BLaER1 treated with 17β-estradiol and CSF1 and Interleukin-3, amounts not matched to agents 10 nM and 100 nM (cell line): ENCODE measurements at regions not wholly inside any gene's neighbourhood (a gene's known extent, or its start where the extent isn't known, plus 50 kb on each side); places are given as distances from the start of the nearest gene placed in this dataset.
A peak's percentile ranks its signal among the peaks of the same experiment; 100 is the strongest.
"Not testable (repeated sequence)": the region's sequence is repeated elsewhere in the genome, so short reads cannot be mapped to it uniquely, and the experiment has no call there.

Experiments used
- H3K27ac ChIP-seq, 11 experiments: shearing (Covaris generic); formaldehyde crosslinking; 2 replicates each; pipeline ENCODE4 v1.8.1; 2022
- H3K27me3 ChIP-seq, 11 experiments: shearing (Covaris generic); formaldehyde crosslinking; 2 replicates each; pipeline ENCODE4 v1.8.1; 2022
- H3K36me3 ChIP-seq, 11 experiments: shearing (Covaris generic); formaldehyde crosslinking; 2 replicates each; pipeline ENCODE4 v1.8.1; 2022
- H3K4me1 ChIP-seq, 10 experiments: shearing (Covaris generic); formaldehyde crosslinking; 2 replicates each; pipeline ENCODE4 v1.8.1; 2022
- H3K4me2 ChIP-seq, 11 experiments: shearing (Covaris generic); formaldehyde crosslinking; 2 replicates each; pipeline ENCODE4 v1.8.1; 2022
- H3K4me3 ChIP-seq, 10 experiments: shearing (Covaris generic); formaldehyde crosslinking; 2 replicates each; pipeline ENCODE4 v1.8.1; 2022
- H3K9ac ChIP-seq, 11 experiments: shearing (Covaris generic); formaldehyde crosslinking; 2 replicates each; pipeline ENCODE4 v1.8.1; 2022
- H3K9me3 ChIP-seq, 11 experiments: shearing (Covaris generic); formaldehyde crosslinking; replicated peaks in 1 of 11; 2 replicates each; pipeline ENCODE4 v1.8.1; 2022
- H4K20me1 ChIP-seq, 11 experiments: shearing (Covaris generic); formaldehyde crosslinking; 2 replicates each; pipeline ENCODE4 v1.8.1; 2022
- Cebpa-rat ChIP-seq, 11 experiments: shearing (Covaris generic); IDR thresholded peaks; 2 replicates each; pipeline ENCODE4 v1.8.1; 2022

- Histone ChIP-seq H3K36me3 (no peaks in the 10 kb centered on the region), H3K27me3 (no peaks in the 10 kb centered on the region), H3K4me3 (no peak overlapping the region), H4K20me1 (no peaks in the 10 kb centered on the region), H3K9ac (no peak overlapping the region), H3K27ac (no peak overlapping the region), H3K4me2 (no peak overlapping the region), H3K9me3 (peaks cover 5 to 11% (median 8%) of the 10 kb centered on the region in 11 experiments; a peak in 21 of 22 replicates), H3K4me1 (peaks cover 0 to 19% (median 10%) of the 10 kb centered on the region in 10 experiments; a peak in 15 of 20 replicates)
- TF ChIP-seq Cebpa-rat (IDR thresholded peaks at IDR 0.05) = no peak
Measured at GRCh38 chr1:94753171-94753972, 66.8 kb upstream of the SLC44A3 start.

GRCh38 chr1:94751483-94751882 lies 68.7 kb upstream of the SLC44A3 start:
- not testable (repeated sequence) for H3K9ac ChIP-seq, H3K4me2 ChIP-seq, H3K27ac ChIP-seq, H3K36me3 ChIP-seq, H4K20me1 ChIP-seq, H3K4me3 ChIP-seq, H3K27me3 ChIP-seq
- Histone ChIP-seq H3K9me3 (peaks cover 5 to 11% (median 8%) of the 10 kb centered on the region in 11 experiments), H3K4me1 (peaks cover 0 to 23% (median 11%) of the 10 kb centered on the region in 10 experiments; a peak in 15 of 20 replicates)

GRCh38 chr1:94746635-94747525 lies 73.3 kb upstream of the SLC44A3 start:
- H3K9me3 ChIP-seq = peaks cover 5 to 11% (median 8%) of the 10 kb centered on the region in 11 experiments
- no peak overlapping the region for H3K27ac ChIP-seq
- no peak overlapping the region for H3K4me3 ChIP-seq
- no peak overlapping the region for H3K9ac ChIP-seq
- peaks cover 0 to 18% (median 8%) of the 10 kb centered on the region in 10 experiments; a peak in 15 of 20 replicates for H3K4me1 ChIP-seq
- no peak for TF ChIP-seq Cebpa-rat (IDR thresholded peaks at IDR 0.05)
- H3K27me3 ChIP-seq = no peaks in the 10 kb centered on the region
- peak overlapping the region in 2 of 11 experiments; percentile 15 to 17; a peak in 1 of 22 replicates for H3K4me2 ChIP-seq
- H3K36me3 ChIP-seq = no peaks in the 10 kb centered on the region
- H4K20me1 ChIP-seq = no peaks in the 10 kb centered on the region

GRCh38 chr1:94745742-94746141 lies 74.4 kb upstream of the SLC44A3 start:
- Histone ChIP-seq H3K27ac (no peak overlapping the region), H3K4me2 (no peak overlapping the region)
- no peak for TF ChIP-seq Cebpa-rat (IDR thresholded peaks at IDR 0.05)

GRCh38 chr1:94743862-94744261 lies 76.3 kb upstream of the SLC44A3 start:
- Histone ChIP-seq H3K36me3 (no peaks in the 10 kb centered on the region), H3K4me3 (no peak overlapping the region), H3K4me1 (peaks cover 0 to 48% (median 21%) of the 10 kb centered on the region in 10 experiments; a peak in 15 of 20 replicates), H4K20me1 (no peaks in the 10 kb centered on the region), H3K9me3 (peaks cover 0 to 2% (median 0%) of the 10 kb centered on the region in 11 experiments; a peak in 2 of 22 replicates), H3K4me2 (no peak overlapping the region), H3K9ac (no peak overlapping the region), H3K27me3 (no peaks in the 10 kb centered on the region), H3K27ac (no peak overlapping the region)
- TF ChIP-seq Cebpa-rat (IDR thresholded peaks at IDR 0.05) = no peak

More at GRCh38 chr1:94745742-94746141, 74.4 kb upstream of the SLC44A3 start:
- H4K20me1 ChIP-seq = no peaks in the 10 kb centered on the region
- H3K36me3 ChIP-seq = no peaks in the 10 kb centered on the region
- H3K4me1 ChIP-seq = peaks cover 0 to 29% (median 16%) of the 10 kb centered on the region in 10 experiments; a peak in 15 of 20 replicates
- H3K9me3 ChIP-seq = peaks cover 5 to 11% (median 8%) of the 10 kb centered on the region in 11 experiments
- no peak overlapping the region for H3K4me3 ChIP-seq
- no peak overlapping the region for H3K9ac ChIP-seq
- H3K27me3 ChIP-seq = no peaks in the 10 kb centered on the region

GRCh38 chr1:94741996-94742395 lies 78.2 kb upstream of the SLC44A3 start:
- peak overlapping the region in 2 of 11 experiments; percentile 21 to 38; a peak in 2 of 22 replicates for H3K27ac ChIP-seq
- 0 out of 22 replicates have a peak overlapping the region, but pooled peaks of 1 of the 11 experiments have one; percentile 1 for H3K9ac ChIP-seq

GRCh38 chr1:94741510-94741909 lies 78.6 kb upstream of the SLC44A3 start:
- no peaks in the 10 kb centered on the region for H3K36me3 ChIP-seq
- no peak for TF ChIP-seq Cebpa-rat (IDR thresholded peaks at IDR 0.05)
- no peaks in the 10 kb centered on the region for H3K27me3 ChIP-seq
- no peaks in the 10 kb centered on the region for H4K20me1 ChIP-seq
- H3K4me1 ChIP-seq = peaks cover 14 to 61% (median 36%) of the 10 kb centered on the region in 10 experiments
- no peaks in the 10 kb centered on the region for H3K9me3 ChIP-seq
- H3K9ac ChIP-seq = no peak overlapping the region
- H3K4me2 ChIP-seq = peak overlapping the region in 9 of 11 experiments; percentile 6 to 80 (median 65); a peak in 15 of 22 replicates
- H3K27ac ChIP-seq = peak overlapping the region in 2 of 11 experiments; percentile 21 to 38; a peak in 2 of 22 replicates
- peak overlapping the region in 2 of 10 experiments; percentile 1 to 17; a peak in 3 of 20 replicates for H3K4me3 ChIP-seq

More at GRCh38 chr1:94741996-94742395, 78.2 kb upstream of the SLC44A3 start:
- H3K36me3 ChIP-seq = no peaks in the 10 kb centered on the region
- H3K4me2 ChIP-seq = peak overlapping the region in 9 of 11 experiments; percentile 6 to 80 (median 65); a peak in 15 of 22 replicates
- H4K20me1 ChIP-seq = no peaks in the 10 kb centered on the region
- peaks cover 9 to 59% (median 31%) of the 10 kb centered on the region in 10 experiments for H3K4me1 ChIP-seq
- peak overlapping the region in 2 of 10 experiments; percentile 1 to 17; a peak in 2 of 20 replicates for H3K4me3 ChIP-seq
- no peak for TF ChIP-seq Cebpa-rat (IDR thresholded peaks at IDR 0.05)
- no peaks in the 10 kb centered on the region for H3K27me3 ChIP-seq
- H3K9me3 ChIP-seq = no peaks in the 10 kb centered on the region; a peak in 1 of 22 replicates

GRCh38 chr1:94739521-94740061 lies 80.6 kb upstream of the SLC44A3 start:
- Histone ChIP-seq H3K27me3 (no peaks in the 10 kb centered on the region), H3K27ac (peak overlapping the region in 1 of 11 experiments; percentile 7; a peak in 1 of 22 replicates)
- no peak for TF ChIP-seq Cebpa-rat (IDR thresholded peaks at IDR 0.05)

More at GRCh38 chr1:94739521-94740061, 80.6 kb upstream of the SLC44A3 start:
- no peaks in the 10 kb centered on the region for H4K20me1 ChIP-seq
- no peaks in the 10 kb centered on the region for H3K9me3 ChIP-seq
- peak overlapping the region in 6 of 11 experiments; percentile 20 to 63 (median 55); a peak in 12 of 22 replicates for H3K4me2 ChIP-seq
- no peak overlapping the region for H3K9ac ChIP-seq
- peaks cover 29 to 81% (median 53%) of the 10 kb centered on the region in 10 experiments for H3K4me1 ChIP-seq
- no peak overlapping the region for H3K4me3 ChIP-seq
- no peaks in the 10 kb centered on the region for H3K36me3 ChIP-seq
